ENCODE measurements at regions not wholly inside any gene's neighbourhood (a gene's known extent, or its start where the extent isn't known, plus 50 kb on each side); places are given as distances from the start of the nearest gene placed in this dataset.

GRCh38 chr2:145724311-145724898 lies 1204.5 kb upstream of the ZEB2 start:
- H3K9me3 ChIP-seq (ENCODE audit: control insufficient read depth, insufficient read depth, low read length): no peaks in the 10 kb centered on the region
- H3K27ac ChIP-seq (ENCODE audit: low read depth, low read length): no peak overlapping the region
- H3K27me3 ChIP-seq (ENCODE audit: control insufficient read depth, insufficient read depth, low read length): no peaks in the 10 kb centered on the region
- no peak overlapping the region for H3K9ac ChIP-seq (ENCODE audit: low read depth, low read length)
- no peak overlapping the region for H3K4me3 ChIP-seq (ENCODE audit: low read depth, low read length)
- H3K36me3 ChIP-seq (ENCODE audit: control insufficient read depth, insufficient read depth, low read length): no peaks in the 10 kb centered on the region
- H3K4me1 ChIP-seq (ENCODE audit: control insufficient read depth, insufficient read depth, low read length): no peaks in the 10 kb centered on the region

DNA sequence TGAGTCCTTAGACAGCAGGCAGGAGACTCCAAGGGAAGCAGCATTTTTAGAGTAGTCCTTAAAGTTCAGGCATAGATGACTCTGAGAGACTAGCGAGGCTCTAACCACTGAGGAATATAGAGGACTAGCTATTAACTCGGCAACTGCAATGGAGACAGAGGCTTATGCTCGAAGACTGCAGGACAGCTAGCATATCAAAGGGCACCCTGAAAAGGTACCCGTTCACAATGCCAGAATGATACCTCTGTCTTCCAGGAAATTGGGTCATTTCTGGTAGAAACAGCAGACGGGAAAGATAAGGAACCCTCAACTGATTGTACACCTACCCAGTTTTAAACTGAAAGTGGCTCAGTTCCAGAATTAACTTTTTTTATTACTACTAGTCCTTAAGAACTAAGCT lies 1204.0 kb upstream of the ZEB2 start:
- no peaks in the 10 kb centered on the region for H3K36me3 ChIP-seq (ENCODE audit: control insufficient read depth, insufficient read depth, low read length)
- no peaks in the 10 kb centered on the region for H3K27me3 ChIP-seq (ENCODE audit: control insufficient read depth, insufficient read depth, low read length)
- H3K27ac ChIP-seq (ENCODE audit: low read depth, low read length): no peak overlapping the region
- H3K4me1 ChIP-seq (ENCODE audit: control insufficient read depth, insufficient read depth, low read length): no peaks in the 10 kb centered on the region
- H3K9ac ChIP-seq (ENCODE audit: low read depth, low read length): no peak overlapping the region
- no peaks in the 10 kb centered on the region for H3K9me3 ChIP-seq (ENCODE audit: control insufficient read depth, insufficient read depth, low read length)
- H3K4me3 ChIP-seq (ENCODE audit: low read depth, low read length): no peak overlapping the region

DNA sequence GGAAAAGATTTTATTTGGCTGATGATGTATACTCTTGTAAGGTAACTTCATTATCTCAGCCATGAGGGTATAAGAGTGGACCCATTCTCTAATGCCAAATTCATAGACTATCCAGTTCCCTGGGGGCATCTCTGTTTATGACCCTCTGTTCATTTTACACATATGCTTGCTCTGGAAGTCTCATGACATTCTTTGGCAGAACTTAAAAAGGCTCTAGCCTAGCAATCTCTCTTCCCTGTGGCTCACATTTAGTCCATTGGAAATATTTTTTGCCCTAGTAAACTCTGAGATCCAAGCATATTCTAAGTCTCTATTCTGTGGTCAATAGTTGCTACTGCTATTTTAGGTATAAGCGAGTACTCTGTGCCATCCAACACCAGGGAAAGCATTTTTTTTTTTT lies 1201.8 kb upstream of the ZEB2 start:
- H3K4me3 ChIP-seq (ENCODE audit: low read depth, low read length): no peak overlapping the region
- H3K27me3 ChIP-seq (ENCODE audit: control insufficient read depth, insufficient read depth, low read length): no peaks in the 10 kb centered on the region
- no peaks in the 10 kb centered on the region for H3K9me3 ChIP-seq (ENCODE audit: control insufficient read depth, insufficient read depth, low read length)
- no peak overlapping the region for H3K9ac ChIP-seq (ENCODE audit: low read depth, low read length)
- no peaks in the 10 kb centered on the region for H3K36me3 ChIP-seq (ENCODE audit: control insufficient read depth, insufficient read depth, low read length)
- no peaks in the 10 kb centered on the region for H3K4me1 ChIP-seq (ENCODE audit: control insufficient read depth, insufficient read depth, low read length)
- H3K27ac ChIP-seq (ENCODE audit: low read depth, low read length): no peak overlapping the region

DNA sequence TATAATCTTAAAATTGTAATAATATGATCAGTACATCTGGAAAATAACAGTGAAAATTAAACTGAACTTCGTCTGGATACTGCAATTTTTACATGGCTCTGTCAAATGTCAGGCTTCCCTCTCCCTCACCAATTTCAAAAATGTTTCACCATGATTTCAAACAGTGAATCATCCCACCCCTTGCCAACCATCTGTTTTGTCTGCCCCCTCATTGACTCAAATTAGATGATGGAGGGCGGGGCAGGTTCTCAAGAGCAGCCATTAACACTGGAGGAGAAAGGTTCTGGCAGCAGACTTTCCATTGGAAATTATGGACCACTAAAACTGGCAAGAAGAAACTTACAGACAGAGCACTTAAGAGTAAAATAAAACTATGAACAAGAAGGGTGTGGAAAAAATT lies 1195.7 kb upstream of the ZEB2 start:
- no peaks in the 10 kb centered on the region for H3K36me3 ChIP-seq (ENCODE audit: control insufficient read depth, insufficient read depth, low read length)
- no peak overlapping the region for H3K27ac ChIP-seq (ENCODE audit: low read depth, low read length)
- no peaks in the 10 kb centered on the region for H3K27me3 ChIP-seq (ENCODE audit: control insufficient read depth, insufficient read depth, low read length)
- no peak overlapping the region for H3K9ac ChIP-seq (ENCODE audit: low read depth, low read length)
- H3K9me3 ChIP-seq (ENCODE audit: control insufficient read depth, insufficient read depth, low read length): no peaks in the 10 kb centered on the region
- no peaks in the 10 kb centered on the region for H3K4me1 ChIP-seq (ENCODE audit: control insufficient read depth, insufficient read depth, low read length)
- no peak overlapping the region for H3K4me3 ChIP-seq (ENCODE audit: low read depth, low read length)

GRCh38 chr2:145710303-145710702 lies 1190.4 kb upstream of the ZEB2 start:
- Histone ChIP-seq H3K4me1 (ENCODE audit: control insufficient read depth, insufficient read depth, low read length) (no peaks in the 10 kb centered on the region), H3K36me3 (ENCODE audit: control insufficient read depth, insufficient read depth, low read length) (no peaks in the 10 kb centered on the region), H3K27me3 (ENCODE audit: control insufficient read depth, insufficient read depth, low read length) (no peaks in the 10 kb centered on the region), H3K9me3 (ENCODE audit: control insufficient read depth, insufficient read depth, low read length) (0 out of 2 replicates have a peak, but pooled peaks cover 2% of the 10 kb centered on the region), H3K4me3 (ENCODE audit: low read depth, low read length) (no peak overlapping the region), H3K9ac (ENCODE audit: low read depth, low read length) (no peak overlapping the region), H3K27ac (ENCODE audit: low read depth, low read length) (no peak overlapping the region)

- H3K27ac ChIP-seq (ENCODE audit: low read depth, low read length): no peak overlapping the region
Measured at GRCh38 chr2:145702305-145702704, 1182.4 kb upstream of the ZEB2 start.

GRCh38 chr2:145692971-145693478 lies 1173.1 kb upstream of the ZEB2 start:
- Histone ChIP-seq H3K27me3 (ENCODE audit: control insufficient read depth, insufficient read depth, low read length) (no peaks in the 10 kb centered on the region), H3K9ac (ENCODE audit: low read depth, low read length) (no peak overlapping the region), H3K4me1 (ENCODE audit: control insufficient read depth, insufficient read depth, low read length) (peaks cover 4% of the 10 kb centered on the region), H3K27ac (ENCODE audit: low read depth, low read length) (no peak overlapping the region), H3K36me3 (ENCODE audit: control insufficient read depth, insufficient read depth, low read length) (no peaks in the 10 kb centered on the region), H3K4me3 (ENCODE audit: low read depth, low read length) (no peak overlapping the region), H3K9me3 (ENCODE audit: control insufficient read depth, insufficient read depth, low read length) (no peaks in the 10 kb centered on the region)

More at GRCh38 chr2:145702305-145702704, 1182.4 kb upstream of the ZEB2 start:
- Histone ChIP-seq H3K9me3 (ENCODE audit: control insufficient read depth, insufficient read depth, low read length) (0 out of 2 replicates have a peak, but pooled peaks cover 5% of the 10 kb centered on the region), H3K4me3 (ENCODE audit: low read depth, low read length) (no peak overlapping the region), H3K9ac (ENCODE audit: low read depth, low read length) (no peak overlapping the region), H3K36me3 (ENCODE audit: control insufficient read depth, insufficient read depth, low read length) (no peaks in the 10 kb centered on the region), H3K27me3 (ENCODE audit: control insufficient read depth, insufficient read depth, low read length) (no peaks in the 10 kb centered on the region), H3K4me1 (ENCODE audit: control insufficient read depth, insufficient read depth, low read length) (no peaks in the 10 kb centered on the region)

DNA sequence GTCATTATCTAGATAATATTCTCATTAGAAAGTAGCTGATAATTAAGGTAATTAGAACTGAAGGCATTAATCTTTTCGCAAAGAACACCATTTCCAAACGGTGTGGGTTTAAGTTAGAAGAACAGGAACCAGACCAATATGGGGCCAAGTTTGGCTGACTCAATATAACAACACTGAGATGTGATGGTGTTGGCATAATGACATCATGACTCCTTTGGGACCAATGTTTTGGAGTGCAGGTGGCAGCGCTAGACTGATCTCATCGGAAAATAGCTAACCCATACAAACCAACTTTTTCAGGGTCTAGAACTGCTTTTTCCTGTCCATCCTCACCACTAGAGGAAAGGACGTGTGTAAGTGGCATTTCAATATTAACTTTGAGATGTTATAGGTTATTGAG lies 1171.7 kb upstream of the ZEB2 start:
- no peaks in the 10 kb centered on the region for H3K27me3 ChIP-seq (ENCODE audit: control insufficient read depth, insufficient read depth, low read length)
- H3K4me1 ChIP-seq (ENCODE audit: control insufficient read depth, insufficient read depth, low read length): peaks cover 17% of the 10 kb centered on the region
- H3K27ac ChIP-seq (ENCODE audit: low read depth, low read length): no peak overlapping the region
- no peaks in the 10 kb centered on the region for H3K36me3 ChIP-seq (ENCODE audit: control insufficient read depth, insufficient read depth, low read length)
- H3K9me3 ChIP-seq (ENCODE audit: control insufficient read depth, insufficient read depth, low read length): no peaks in the 10 kb centered on the region
- H3K9ac ChIP-seq (ENCODE audit: low read depth, low read length): no peak overlapping the region
- no peak overlapping the region for H3K4me3 ChIP-seq (ENCODE audit: low read depth, low read length)

DNA sequence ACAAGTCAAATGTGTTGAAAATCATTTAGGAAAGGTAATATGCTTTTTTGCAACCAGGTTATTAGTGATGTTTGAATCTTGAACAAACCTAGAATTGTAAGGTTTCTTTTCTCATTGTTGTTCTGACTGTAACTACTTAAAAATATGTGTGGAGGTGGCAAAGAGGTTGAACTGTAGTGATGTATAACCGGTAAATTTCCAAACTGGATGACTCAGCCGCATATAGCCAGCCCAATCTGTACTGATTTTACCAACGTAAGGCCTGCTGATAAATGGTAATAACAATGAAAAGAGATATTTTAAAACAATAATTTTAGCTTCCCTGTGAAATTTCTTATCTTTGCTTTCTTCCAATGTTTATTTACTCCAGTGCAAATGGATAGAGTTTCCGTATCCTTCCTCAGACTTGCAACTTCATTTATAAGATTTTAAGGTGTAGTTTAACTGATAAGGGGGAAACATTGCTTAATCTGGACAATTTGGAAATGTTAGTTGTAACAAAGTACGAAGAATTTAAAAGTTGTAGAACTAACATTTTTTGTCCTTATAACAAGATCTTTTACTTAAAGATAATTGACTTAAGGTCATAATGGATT lies 1170.4 kb upstream of the ZEB2 start:
- H3K27me3 ChIP-seq (ENCODE audit: control insufficient read depth, insufficient read depth, low read length): no peaks in the 10 kb centered on the region
- no peak overlapping the region for H3K27ac ChIP-seq (ENCODE audit: low read depth, low read length)
- H3K36me3 ChIP-seq (ENCODE audit: control insufficient read depth, insufficient read depth, low read length): no peaks in the 10 kb centered on the region
- H3K4me3 ChIP-seq (ENCODE audit: low read depth, low read length): no peak overlapping the region
- no peaks in the 10 kb centered on the region for H3K9me3 ChIP-seq (ENCODE audit: control insufficient read depth, insufficient read depth, low read length)
- peaks cover 21% of the 10 kb centered on the region for H3K4me1 ChIP-seq (ENCODE audit: control insufficient read depth, insufficient read depth, low read length)
- no peak overlapping the region for H3K9ac ChIP-seq (ENCODE audit: low read depth, low read length)

GRCh38 chr2:145689277-145689676 lies 1169.4 kb upstream of the ZEB2 start:
- Histone ChIP-seq H3K27me3 (ENCODE audit: control insufficient read depth, insufficient read depth, low read length) (no peaks in the 10 kb centered on the region), H3K9me3 (ENCODE audit: control insufficient read depth, insufficient read depth, low read length) (no peaks in the 10 kb centered on the region), H3K36me3 (ENCODE audit: control insufficient read depth, insufficient read depth, low read length) (no peaks in the 10 kb centered on the region), H3K4me3 (ENCODE audit: low read depth, low read length) (no peak overlapping the region), H3K9ac (ENCODE audit: low read depth, low read length) (no peak overlapping the region), H3K4me1 (ENCODE audit: control insufficient read depth, insufficient read depth, low read length) (peaks cover 21% of the 10 kb centered on the region), H3K27ac (ENCODE audit: low read depth, low read length) (no peak overlapping the region)

DNA sequence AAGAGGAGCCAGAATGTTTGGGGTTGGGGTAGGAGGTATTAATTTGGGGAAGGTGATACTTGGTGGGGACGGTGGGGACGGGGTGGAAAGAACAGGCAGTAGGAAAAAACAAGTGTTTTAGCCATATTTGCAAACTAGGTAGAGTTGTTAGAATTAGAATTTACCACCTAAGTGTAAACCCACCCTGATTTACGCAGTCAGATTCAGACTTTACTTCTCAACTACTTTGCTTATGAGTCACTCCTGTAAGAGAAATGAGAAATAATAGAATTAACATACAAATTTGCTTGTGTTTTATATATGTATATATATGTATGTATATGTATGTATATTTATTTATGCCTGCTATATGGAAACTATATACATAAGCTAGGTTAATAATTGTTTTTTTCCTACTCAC lies 1168.2 kb upstream of the ZEB2 start:
- peaks cover 21% of the 10 kb centered on the region for H3K4me1 ChIP-seq (ENCODE audit: control insufficient read depth, insufficient read depth, low read length)
- no peaks in the 10 kb centered on the region for H3K27me3 ChIP-seq (ENCODE audit: control insufficient read depth, insufficient read depth, low read length)
- H3K4me3 ChIP-seq (ENCODE audit: low read depth, low read length): no peak overlapping the region
- H3K9me3 ChIP-seq (ENCODE audit: control insufficient read depth, insufficient read depth, low read length): no peaks in the 10 kb centered on the region
- H3K27ac ChIP-seq (ENCODE audit: low read depth, low read length): peak overlapping the region; percentile 47
- no peaks in the 10 kb centered on the region for H3K36me3 ChIP-seq (ENCODE audit: control insufficient read depth, insufficient read depth, low read length)
- no peak overlapping the region for H3K9ac ChIP-seq (ENCODE audit: low read depth, low read length)

Data from HUES48 (cell line).